BJ (cell line): ENCODE measurements at regions not wholly inside any gene's neighbourhood (a gene's known extent, or its start where the extent isn't known, plus 50 kb on each side); places are given as distances from the start of the nearest gene placed in this dataset.

Experiments used
- CTCF ChIA-PET: fragments of 350-600 bp; formaldehyde crosslinking; extraction: SDS; loops from one replicate; lab custom pipeline; 2021; ENCODE audit warnings: antibody characterized with exemption, inconsistent platforms; lab: Yijun Ruan, JAX
- POLR2A ChIA-PET: fragments of 300-600 bp; sonication (Branson Sonifier 250); formaldehyde crosslinking; extraction: SDS; loops from one replicate; lab custom pipeline; 2021; ENCODE audit warnings: antibody characterized with exemption; lab: Charles Lee
- DNase-seq: peaks from one replicate; pipeline ENCODE4 v3.0.0-alpha.2; 2011; ENCODE audit warnings: low read depth
- H3K27me3 ChIP-seq: 2 replicates; pipeline ENCODE4 v1.6.0; 2011; ENCODE audit warnings: low read length; ENCODE audit not compliant: control insufficient read depth, insufficient read depth
- H3K36me3 ChIP-seq: 2 replicates; pipeline ENCODE4 v1.5.1; 2011; ENCODE audit warnings: low read length; ENCODE audit not compliant: control insufficient read depth, insufficient read depth
- H3K4me3 ChIP-seq: 2 replicates; pipeline ENCODE4 v1.5.1; 2011; ENCODE audit warnings: low read depth, mild to moderate bottlenecking, control low read depth, low read length
- TF ChIP-seq, protein P1 (sequence below): IDR thresholded peaks from 2 replicates; pipeline ENCODE4 v1.5.1; 2011; ENCODE audit warnings: low read depth, mild to moderate bottlenecking, control low read depth, inconsistent platforms, low read length, moderate library complexity; ENCODE audit not compliant: insufficient read depth

GRCh38 chr6:78390066-78390465 is 477.3 kb upstream of the IRAK1BP1 start:
- no peaks in the 10 kb centered on the region for H3K36me3 ChIP-seq
- TF ChIP-seq, protein P1, sequence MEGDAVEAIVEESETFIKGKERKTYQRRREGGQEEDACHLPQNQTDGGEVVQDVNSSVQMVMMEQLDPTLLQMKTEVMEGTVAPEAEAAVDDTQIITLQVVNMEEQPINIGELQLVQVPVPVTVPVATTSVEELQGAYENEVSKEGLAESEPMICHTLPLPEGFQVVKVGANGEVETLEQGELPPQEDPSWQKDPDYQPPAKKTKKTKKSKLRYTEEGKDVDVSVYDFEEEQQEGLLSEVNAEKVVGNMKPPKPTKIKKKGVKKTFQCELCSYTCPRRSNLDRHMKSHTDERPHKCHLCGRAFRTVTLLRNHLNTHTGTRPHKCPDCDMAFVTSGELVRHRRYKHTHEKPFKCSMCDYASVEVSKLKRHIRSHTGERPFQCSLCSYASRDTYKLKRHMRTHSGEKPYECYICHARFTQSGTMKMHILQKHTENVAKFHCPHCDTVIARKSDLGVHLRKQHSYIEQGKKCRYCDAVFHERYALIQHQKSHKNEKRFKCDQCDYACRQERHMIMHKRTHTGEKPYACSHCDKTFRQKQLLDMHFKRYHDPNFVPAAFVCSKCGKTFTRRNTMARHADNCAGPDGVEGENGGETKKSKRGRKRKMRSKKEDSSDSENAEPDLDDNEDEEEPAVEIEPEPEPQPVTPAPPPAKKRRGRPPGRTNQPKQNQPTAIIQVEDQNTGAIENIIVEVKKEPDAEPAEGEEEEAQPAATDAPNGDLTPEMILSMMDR, result no peak
- no peaks in the 10 kb centered on the region for H3K27me3 ChIP-seq
- CTCF ChIA-PET, result interaction anchor here (1.2 kb wide), 1 partner anchor 13 kb away, joined by 3 read pairs; no protein-coding TSS in a partner anchor
- H3K4me3 ChIP-seq, result no peak overlapping the region
- POLR2A ChIA-PET, result no interaction called here
- no peak for DNase-seq

DNA sequence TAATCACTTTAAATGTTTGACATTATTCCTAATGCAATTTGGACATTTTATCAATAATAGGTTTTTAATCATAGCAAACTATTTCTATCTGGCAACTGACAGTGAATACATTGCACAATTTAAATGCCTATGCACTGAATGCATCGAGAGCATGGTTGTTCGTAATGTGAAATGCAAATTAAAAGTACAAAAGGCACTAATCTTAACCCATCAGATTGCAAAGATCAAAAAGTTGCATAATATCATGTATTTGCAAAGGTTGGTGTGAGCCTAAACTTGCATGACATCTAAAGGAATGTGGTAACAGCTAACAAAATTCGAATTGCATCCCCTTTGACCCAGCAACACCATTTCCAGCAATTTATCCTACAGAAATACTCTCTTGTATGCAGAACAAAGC is 469.9 kb upstream of the IRAK1BP1 start:
- Histone ChIP-seq H3K27me3 (no peaks in the 10 kb centered on the region), H3K36me3 (no peaks in the 10 kb centered on the region), H3K4me3 (no peak overlapping the region)
- POLR2A ChIA-PET, result no interaction called here
- TF ChIP-seq, protein P1, result no peak
- DNase-seq, result no peak
- CTCF ChIA-PET, result no interaction called here

DNA sequence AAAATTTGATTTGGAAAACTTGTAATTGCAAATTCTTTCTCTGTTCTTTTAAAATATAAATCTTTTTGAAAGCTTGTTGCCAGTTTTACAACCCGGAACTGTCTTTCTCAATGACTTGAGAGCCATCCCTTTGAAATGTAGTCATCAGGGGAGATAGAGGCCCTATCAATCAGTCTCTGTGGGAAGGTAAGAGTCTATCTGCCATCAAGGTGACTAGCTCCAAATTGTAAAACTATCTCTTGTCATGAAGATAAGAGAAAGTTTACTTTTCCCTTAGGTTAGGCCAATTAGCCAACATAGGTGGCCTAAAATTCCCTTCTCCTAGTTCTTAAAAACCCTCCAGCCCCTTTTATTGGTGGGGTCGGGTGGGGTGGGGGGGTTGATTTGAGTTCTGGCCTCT is 469.1 kb upstream of the IRAK1BP1 start:
- ChIA-PET POLR2A (no interaction called here), CTCF (no interaction called here)

GRCh38 chr6:78400076-78400475 is 467.3 kb upstream of the IRAK1BP1 start:
- no peak overlapping the region for H3K4me3 ChIP-seq
- no peak for DNase-seq
- no peaks in the 10 kb centered on the region for H3K27me3 ChIP-seq
- TF ChIP-seq, protein P1, result no peak
- CTCF ChIA-PET, result interaction anchor here (0.9 kb wide), 1 partner anchor 11 kb away, joined by 3 read pairs; no protein-coding TSS in a partner anchor
- POLR2A ChIA-PET, result no interaction called here
- no peaks in the 10 kb centered on the region for H3K36me3 ChIP-seq

More for the DNA sequence above, 469.1 kb upstream of the IRAK1BP1 start:
- no peak for DNase-seq
- Histone ChIP-seq H3K4me3 (no peak overlapping the region), H3K36me3 (no peaks in the 10 kb centered on the region), H3K27me3 (no peaks in the 10 kb centered on the region)
- TF ChIP-seq, protein P1, result no peak

GRCh38 chr6:78427386-78427785 is 440.0 kb upstream of the IRAK1BP1 start:
- ChIA-PET POLR2A (no interaction called here), CTCF (interaction anchor here (1.5 kb wide), 1 partner anchor 10 kb away, joined by 3 read pairs; no protein-coding TSS in a partner anchor)
- DNase-seq, result no peak
- H3K36me3 ChIP-seq, result no peaks in the 10 kb centered on the region
- no peaks in the 10 kb centered on the region for H3K27me3 ChIP-seq
- H3K4me3 ChIP-seq, result no peak overlapping the region
- TF ChIP-seq, protein P1, result no peak
